ENCODE measurements at regions not wholly inside any gene's neighbourhood (a gene's known extent, or its start where the extent isn't known, plus 50 kb on each side); places are given as distances from the start of the nearest gene placed in this dataset.

DNA sequence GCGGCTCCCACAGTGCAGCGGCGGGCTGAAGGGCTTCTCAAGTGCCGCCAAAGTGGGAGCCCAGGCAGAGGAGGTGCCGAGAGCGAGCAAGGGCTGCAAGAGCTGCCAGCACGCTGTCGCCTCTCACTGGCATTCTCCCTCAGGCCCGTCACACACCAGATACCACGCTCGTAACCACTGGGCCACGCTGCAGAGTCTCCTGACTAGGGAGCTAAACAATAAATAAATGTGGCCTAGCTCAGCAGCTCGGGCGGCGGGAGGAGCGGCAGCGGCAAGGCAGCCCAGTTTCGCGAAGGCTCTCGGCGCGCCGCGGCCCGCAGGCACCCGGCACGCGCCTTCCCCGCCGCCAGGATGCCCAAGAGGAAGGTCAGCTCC lies 55.9 kb upstream of the FAM174B start:
- TF ChIP-seq POLR2AphosphoS5 (IDR thresholded peaks at IDR 0.05; ENCODE audit: low read depth, low read length) (no peak), ELF1 (IDR thresholded peaks at IDR 0.05; ENCODE audit: borderline replicate concordance, low read depth) (no peak), CTCF (IDR thresholded peaks at IDR 0.05 in 2 of 3, conservative IDR thresholded peaks at IDR 0.05 in 1 of 3; ENCODE audit: borderline replicate concordance in 1 of 3, insufficient read depth in 1 of 3, low read depth in 2 of 3, low read length in 2 of 3) (no peak), EZH2 (IDR thresholded peaks at IDR 0.05) (no peak), POLR2A (IDR thresholded peaks at IDR 0.05; ENCODE audit: borderline replicate concordance, extremely low read depth, insufficient read depth, insufficient read length) (no peak), ZNF274 (IDR thresholded peaks at IDR 0.05; ENCODE audit: low read depth, low read length) (no peak), JUND (IDR thresholded peaks at IDR 0.05) (no peak), SRF (IDR thresholded peaks at IDR 0.05; ENCODE audit: low read depth) (no peak)
- TF ChIP-seq, protein P1, sequence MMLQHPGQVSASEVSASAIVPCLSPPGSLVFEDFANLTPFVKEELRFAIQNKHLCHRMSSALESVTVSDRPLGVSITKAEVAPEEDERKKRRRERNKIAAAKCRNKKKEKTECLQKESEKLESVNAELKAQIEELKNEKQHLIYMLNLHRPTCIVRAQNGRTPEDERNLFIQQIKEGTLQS (IDR thresholded peaks at IDR 0.05) = no peak

All from HCT116 (cell line).